WTC11 (cell line): ENCODE measurements at regions not wholly inside any gene's neighbourhood (a gene's known extent, or its start where the extent isn't known, plus 50 kb on each side); places are given as distances from the start of the nearest gene placed in this dataset.

Experiments used
- CREB1 ChIP-seq: sonication (generic); formaldehyde crosslinking; IDR thresholded peaks from 2 replicates; pipeline ENCODE4 v1.8.0; 2023; ENCODE audit warnings: mild to moderate bottlenecking, missing genetic modification reagents
- CREM ChIP-seq: sonication (generic); formaldehyde crosslinking; IDR thresholded peaks from 2 replicates; pipeline ENCODE4 v1.8.1; 2022; ENCODE audit warnings: mild to moderate bottlenecking, missing genetic modification reagents, moderate library complexity
- FOXK1 ChIP-seq: sonication (generic); formaldehyde crosslinking; IDR thresholded peaks from 2 replicates; pipeline ENCODE4 v1.8.0; 2022; ENCODE audit warnings: mild to moderate bottlenecking, moderate library complexity, missing genetic modification reagents
- NR2C2 ChIP-seq: sonication (generic); formaldehyde crosslinking; IDR thresholded peaks from 2 replicates; pipeline ENCODE4 v1.8.0; 2022; ENCODE audit warnings: mild to moderate bottlenecking, missing genetic modification reagents
- TP53 ChIP-seq: sonication (generic); formaldehyde crosslinking; IDR thresholded peaks from 2 replicates; pipeline ENCODE4 v1.8.1; 2023; ENCODE audit warnings: mild to moderate bottlenecking, missing genetic modification reagents
- TF ChIP-seq, protein P1 (sequence below): fragments of 200-600 bp; IDR thresholded peaks from 2 replicates; pipeline ENCODE4 v1.8.0; 2022; ENCODE audit warnings: antibody characterized with exemption
- TF ChIP-seq, protein P2 (sequence below): sonication (generic); formaldehyde crosslinking; IDR thresholded peaks from 2 replicates; pipeline ENCODE4 v1.8.1; 2022; ENCODE audit warnings: mild to moderate bottlenecking, moderate library complexity, missing genetic modification reagents
- TF ChIP-seq, protein P3 (sequence below): sonication (generic); formaldehyde crosslinking; conservative IDR thresholded peaks from 2 replicates; pipeline ENCODE4 v1.8.1; 2023; ENCODE audit warnings: mild to moderate bottlenecking, low read depth, missing genetic modification reagents, moderate library complexity

DNA sequence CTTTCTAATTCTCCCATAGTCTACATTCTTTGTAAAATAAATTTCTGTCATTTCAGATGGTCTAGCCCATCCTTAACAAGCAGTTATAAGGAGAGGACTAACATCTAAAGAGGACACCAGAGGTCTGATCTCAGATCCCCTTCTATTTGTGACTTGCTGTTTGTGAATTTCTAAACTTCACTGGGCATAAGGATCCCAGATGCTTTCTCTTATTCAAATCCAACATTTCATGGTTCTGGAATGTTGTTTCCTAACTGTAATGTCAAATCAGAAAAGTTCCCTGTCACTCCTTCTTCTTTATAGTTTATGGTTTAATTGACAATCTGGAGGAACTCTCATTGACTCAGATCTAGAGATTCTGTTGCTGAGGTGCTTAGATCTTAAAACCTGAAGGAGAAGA is 430.2 kb downstream of the MEIS1 start:
- TF ChIP-seq, protein P1, sequence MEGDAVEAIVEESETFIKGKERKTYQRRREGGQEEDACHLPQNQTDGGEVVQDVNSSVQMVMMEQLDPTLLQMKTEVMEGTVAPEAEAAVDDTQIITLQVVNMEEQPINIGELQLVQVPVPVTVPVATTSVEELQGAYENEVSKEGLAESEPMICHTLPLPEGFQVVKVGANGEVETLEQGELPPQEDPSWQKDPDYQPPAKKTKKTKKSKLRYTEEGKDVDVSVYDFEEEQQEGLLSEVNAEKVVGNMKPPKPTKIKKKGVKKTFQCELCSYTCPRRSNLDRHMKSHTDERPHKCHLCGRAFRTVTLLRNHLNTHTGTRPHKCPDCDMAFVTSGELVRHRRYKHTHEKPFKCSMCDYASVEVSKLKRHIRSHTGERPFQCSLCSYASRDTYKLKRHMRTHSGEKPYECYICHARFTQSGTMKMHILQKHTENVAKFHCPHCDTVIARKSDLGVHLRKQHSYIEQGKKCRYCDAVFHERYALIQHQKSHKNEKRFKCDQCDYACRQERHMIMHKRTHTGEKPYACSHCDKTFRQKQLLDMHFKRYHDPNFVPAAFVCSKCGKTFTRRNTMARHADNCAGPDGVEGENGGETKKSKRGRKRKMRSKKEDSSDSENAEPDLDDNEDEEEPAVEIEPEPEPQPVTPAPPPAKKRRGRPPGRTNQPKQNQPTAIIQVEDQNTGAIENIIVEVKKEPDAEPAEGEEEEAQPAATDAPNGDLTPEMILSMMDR = no peak
- TF ChIP-seq FOXK1 (CRISPR knock-in tag) (no peak), CREB1 (CRISPR knock-in tag) (no peak), NR2C2 (no peak), CREM (CRISPR knock-in tag) (no peak), TP53 (no peak)
- TF ChIP-seq, protein P2, sequence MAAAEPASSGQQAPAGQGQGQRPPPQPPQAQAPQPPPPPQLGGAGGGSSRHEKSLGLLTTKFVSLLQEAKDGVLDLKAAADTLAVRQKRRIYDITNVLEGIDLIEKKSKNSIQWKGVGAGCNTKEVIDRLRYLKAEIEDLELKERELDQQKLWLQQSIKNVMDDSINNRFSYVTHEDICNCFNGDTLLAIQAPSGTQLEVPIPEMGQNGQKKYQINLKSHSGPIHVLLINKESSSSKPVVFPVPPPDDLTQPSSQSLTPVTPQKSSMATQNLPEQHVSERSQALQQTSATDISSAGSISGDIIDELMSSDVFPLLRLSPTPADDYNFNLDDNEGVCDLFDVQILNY (CRISPR knock-in tag) = no peak
- TF ChIP-seq, protein P3, sequence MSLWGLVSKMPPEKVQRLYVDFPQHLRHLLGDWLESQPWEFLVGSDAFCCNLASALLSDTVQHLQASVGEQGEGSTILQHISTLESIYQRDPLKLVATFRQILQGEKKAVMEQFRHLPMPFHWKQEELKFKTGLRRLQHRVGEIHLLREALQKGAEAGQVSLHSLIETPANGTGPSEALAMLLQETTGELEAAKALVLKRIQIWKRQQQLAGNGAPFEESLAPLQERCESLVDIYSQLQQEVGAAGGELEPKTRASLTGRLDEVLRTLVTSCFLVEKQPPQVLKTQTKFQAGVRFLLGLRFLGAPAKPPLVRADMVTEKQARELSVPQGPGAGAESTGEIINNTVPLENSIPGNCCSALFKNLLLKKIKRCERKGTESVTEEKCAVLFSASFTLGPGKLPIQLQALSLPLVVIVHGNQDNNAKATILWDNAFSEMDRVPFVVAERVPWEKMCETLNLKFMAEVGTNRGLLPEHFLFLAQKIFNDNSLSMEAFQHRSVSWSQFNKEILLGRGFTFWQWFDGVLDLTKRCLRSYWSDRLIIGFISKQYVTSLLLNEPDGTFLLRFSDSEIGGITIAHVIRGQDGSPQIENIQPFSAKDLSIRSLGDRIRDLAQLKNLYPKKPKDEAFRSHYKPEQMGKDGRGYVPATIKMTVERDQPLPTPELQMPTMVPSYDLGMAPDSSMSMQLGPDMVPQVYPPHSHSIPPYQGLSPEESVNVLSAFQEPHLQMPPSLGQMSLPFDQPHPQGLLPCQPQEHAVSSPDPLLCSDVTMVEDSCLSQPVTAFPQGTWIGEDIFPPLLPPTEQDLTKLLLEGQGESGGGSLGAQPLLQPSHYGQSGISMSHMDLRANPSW = no peak
